SJCRH30 (cell line): ENCODE measurements at regions not wholly inside any gene's neighbourhood (a gene's known extent, or its start where the extent isn't known, plus 50 kb on each side); places are given as distances from the start of the nearest gene placed in this dataset.
"Not testable (repeated sequence)": the region's sequence is repeated elsewhere in the genome, so short reads cannot be mapped to it uniquely, and the experiment has no call there.

ENCODE experiments used
- DNase-seq, 2 experiments: peaks; one replicate each; pipeline ENCODE4 v3.0.0-alpha.2; 2015 to 2020
- H3K27ac ChIP-seq: fragments of 250-450 bp; sonication (Bioruptor Pico); 2 replicates; pipeline ENCODE4 v1.5.1; 2020; ENCODE audit warnings: mild to moderate bottlenecking, moderate library complexity
- H3K27me3 ChIP-seq: fragments of 250-450 bp; sonication (Bioruptor Pico); 2 replicates; pipeline ENCODE4 v1.5.1; 2020; ENCODE audit warnings: mild to moderate bottlenecking, moderate library complexity
- H3K36me3 ChIP-seq: fragments of 250-450 bp; sonication (Bioruptor Pico); 2 replicates; pipeline ENCODE4 v1.5.1; 2020; ENCODE audit warnings: mild to moderate bottlenecking, moderate library complexity
- H3K4me1 ChIP-seq: fragments of 250-450 bp; sonication (Bioruptor Pico); 2 replicates; pipeline ENCODE4 v1.5.1; 2020; ENCODE audit warnings: mild to moderate bottlenecking, moderate library complexity
- H3K4me3 ChIP-seq: fragments of 250-450 bp; sonication (Bioruptor Pico); 2 replicates; pipeline ENCODE4 v1.5.1; 2020; ENCODE audit warnings: mild to moderate bottlenecking, moderate library complexity
- H3K9me3 ChIP-seq: fragments of 250-450 bp; sonication (Bioruptor Pico); replicated peaks from 2 replicates; pipeline ENCODE4 v1.5.1; 2020; ENCODE audit warnings: mild to moderate bottlenecking, moderate library complexity

DNA sequence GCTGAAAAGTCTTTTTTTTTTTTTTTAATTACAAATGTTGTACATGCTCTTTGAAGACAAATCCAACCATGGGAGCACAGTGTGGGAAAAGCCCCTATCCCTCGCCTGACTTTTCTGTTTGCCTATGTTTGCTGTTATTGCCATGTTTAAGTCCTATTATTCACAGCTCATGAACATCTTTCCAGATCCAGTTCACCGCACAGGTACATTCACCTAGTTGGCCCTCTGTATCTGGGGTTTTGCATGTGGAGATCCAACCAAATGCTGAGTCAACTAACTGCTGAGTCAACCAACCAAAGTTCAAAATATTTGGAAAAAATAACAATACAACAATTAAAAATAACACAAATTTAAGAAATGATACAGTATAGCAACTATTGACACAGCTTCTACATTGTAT, 100.1 kb upstream of the CLNK start:
- Histone ChIP-seq H3K4me3 (no peak overlapping the region), H3K9me3 (no peaks in the 10 kb centered on the region), H3K4me1 (no peaks in the 10 kb centered on the region), H3K36me3 (no peaks in the 10 kb centered on the region), H3K27ac (no peak overlapping the region), H3K27me3 (no peaks in the 10 kb centered on the region; the same call in 1 of the 2 replicates)
- no peak for DNase-seq

DNA sequence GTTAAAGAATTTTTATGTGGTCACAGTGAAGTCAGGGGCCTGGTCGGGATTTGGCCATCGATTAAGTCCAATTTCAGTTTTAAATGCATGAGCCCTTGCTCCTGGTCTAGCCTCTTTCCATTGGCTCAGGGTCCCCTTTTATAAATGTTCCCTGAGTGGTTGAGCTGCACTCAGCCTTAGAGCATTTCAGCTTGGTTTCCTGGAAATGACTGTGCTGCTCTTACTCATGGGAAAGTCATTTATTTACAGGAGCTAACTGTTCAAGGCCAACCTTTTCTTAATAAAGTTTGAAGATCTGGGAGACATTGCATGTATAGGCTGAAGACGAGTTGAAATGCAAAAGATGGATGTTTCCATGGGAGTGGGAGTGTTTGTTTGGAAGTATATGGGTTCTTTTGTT, 98.8 kb upstream of the CLNK start:
- Histone ChIP-seq H3K36me3 (no peaks in the 10 kb centered on the region), H3K4me3 (no peak overlapping the region), H3K27me3 (no peaks in the 10 kb centered on the region), H3K9me3 (no peaks in the 10 kb centered on the region), H3K27ac (no peak overlapping the region), H3K4me1 (no peaks in the 10 kb centered on the region)
- DNase-seq: no peak

DNA sequence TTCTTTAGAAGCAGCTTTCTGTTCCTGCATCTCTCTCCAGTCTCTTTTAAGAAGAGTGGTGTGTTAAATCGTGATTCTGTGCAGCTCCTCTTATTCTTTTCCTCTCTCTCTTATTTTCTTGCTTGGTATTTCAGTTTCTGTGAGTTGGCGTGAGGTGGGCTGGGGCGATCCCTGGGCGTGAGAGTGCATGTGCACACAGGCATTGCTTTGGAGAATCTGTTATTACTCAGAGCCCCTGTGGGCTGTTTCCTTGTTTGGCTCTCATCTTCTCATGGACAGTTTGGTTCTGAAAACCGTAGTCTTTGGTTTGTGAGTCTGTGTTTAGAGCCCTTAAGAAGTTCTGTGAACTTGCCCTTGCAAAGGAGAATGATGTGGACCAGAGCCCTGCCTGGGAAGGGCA, 97.2 kb upstream of the CLNK start:
- Histone ChIP-seq H3K9me3 (no peaks in the 10 kb centered on the region), H3K27ac (no peak overlapping the region), H3K36me3 (no peaks in the 10 kb centered on the region), H3K27me3 (no peaks in the 10 kb centered on the region), H3K4me1 (no peaks in the 10 kb centered on the region), H3K4me3 (no peak overlapping the region)
- DNase-seq: no peak

DNA sequence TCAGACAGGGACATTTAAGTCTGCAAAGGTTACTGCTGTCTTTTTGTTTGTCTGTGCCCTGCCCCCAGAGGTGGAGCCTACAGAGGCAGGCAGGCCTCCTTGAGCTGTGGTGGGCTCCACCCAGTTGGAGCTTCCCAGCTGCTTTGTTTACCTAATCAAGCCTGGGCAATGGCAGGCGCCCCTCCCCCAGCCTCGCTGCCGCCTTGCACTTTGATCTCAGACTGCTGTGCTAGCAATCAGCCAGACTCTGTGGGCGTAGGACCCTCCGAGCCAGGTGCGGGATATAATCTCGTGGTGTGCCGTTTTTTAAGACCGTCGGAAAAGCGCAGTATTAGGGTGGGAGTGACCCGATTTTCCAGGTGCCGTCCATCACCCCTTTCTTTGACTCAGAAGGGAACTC, 96.2 kb upstream of the CLNK start:
- H3K4me3 ChIP-seq, H3K27me3 ChIP-seq, DNase-seq, H3K4me1 ChIP-seq, H3K36me3 ChIP-seq, H3K27ac ChIP-seq, H3K9me3 ChIP-seq: not testable (repeated sequence)

DNA sequence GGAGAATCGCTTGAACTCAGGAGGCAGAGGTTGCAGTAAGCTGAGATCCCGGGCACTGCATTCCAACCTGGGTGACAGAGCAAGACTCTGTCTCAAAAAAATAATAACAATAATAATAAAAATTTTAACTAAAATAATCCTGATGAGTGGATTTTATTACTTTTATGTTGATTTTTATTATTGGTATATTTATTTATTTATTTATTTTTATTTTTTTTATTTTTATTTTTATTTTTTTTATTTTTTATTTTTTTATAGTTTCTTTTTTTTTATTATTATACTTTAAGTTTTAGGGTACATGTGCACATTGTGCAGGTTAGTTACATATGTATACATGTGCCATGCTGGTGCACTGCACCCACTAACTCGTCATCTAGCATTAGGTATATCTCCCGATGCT, 90.6 kb upstream of the CLNK start:
- H3K4me1 ChIP-seq, H3K27ac ChIP-seq, H3K9me3 ChIP-seq, H3K4me3 ChIP-seq, H3K36me3 ChIP-seq, H3K27me3 ChIP-seq, DNase-seq: not testable (repeated sequence)

DNA sequence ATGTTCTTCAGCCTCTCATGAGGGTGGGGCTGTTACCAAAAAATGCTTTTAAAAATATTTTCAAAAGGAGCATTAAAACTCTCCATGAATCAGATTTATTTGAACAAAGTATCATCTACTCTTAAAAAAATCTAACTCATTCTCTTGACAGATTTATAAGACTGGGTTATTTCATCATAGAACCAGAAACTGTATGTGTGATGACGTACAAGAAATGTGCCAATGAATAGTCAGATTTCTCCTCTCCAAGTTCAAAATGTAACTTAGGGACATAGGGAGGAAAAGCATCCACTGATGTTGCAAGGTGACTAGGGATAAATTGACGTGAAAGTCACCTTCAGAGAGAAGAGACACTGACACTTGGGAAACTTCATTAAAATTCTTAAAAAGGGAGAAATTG, 89.1 kb upstream of the CLNK start:
- H3K27me3 ChIP-seq: no peaks in the 10 kb centered on the region
- H3K27ac ChIP-seq: no peak overlapping the region
- no peak overlapping the region for H3K4me3 ChIP-seq
- no peaks in the 10 kb centered on the region for H3K36me3 ChIP-seq
- H3K4me1 ChIP-seq: no peaks in the 10 kb centered on the region
- no peaks in the 10 kb centered on the region for H3K9me3 ChIP-seq
- no peak for DNase-seq

DNA sequence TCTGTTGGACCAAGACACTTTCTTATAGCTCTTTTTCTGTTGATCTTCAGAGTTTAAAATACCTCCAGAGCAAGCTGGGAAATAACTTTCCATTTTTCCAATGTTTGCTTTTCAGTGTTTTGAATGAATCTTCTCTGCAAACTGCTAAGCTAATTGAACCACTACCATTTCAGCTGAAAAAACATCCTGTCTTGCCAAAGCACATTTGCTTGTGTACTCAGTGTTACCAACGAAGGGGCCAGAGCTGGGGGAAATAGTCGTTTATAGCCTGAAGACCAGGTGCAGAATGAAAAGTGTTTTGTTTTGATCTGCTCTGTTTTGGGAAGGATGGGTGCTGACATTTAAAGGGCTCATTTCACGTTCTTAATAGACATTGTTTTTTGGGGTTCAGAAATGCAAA, 88.4 kb upstream of the CLNK start:
- DNase-seq: no peak
- Histone ChIP-seq H3K27ac (no peak overlapping the region), H3K4me1 (no peaks in the 10 kb centered on the region), H3K36me3 (no peaks in the 10 kb centered on the region), H3K4me3 (no peak overlapping the region), H3K9me3 (no peaks in the 10 kb centered on the region), H3K27me3 (no peaks in the 10 kb centered on the region)

DNA sequence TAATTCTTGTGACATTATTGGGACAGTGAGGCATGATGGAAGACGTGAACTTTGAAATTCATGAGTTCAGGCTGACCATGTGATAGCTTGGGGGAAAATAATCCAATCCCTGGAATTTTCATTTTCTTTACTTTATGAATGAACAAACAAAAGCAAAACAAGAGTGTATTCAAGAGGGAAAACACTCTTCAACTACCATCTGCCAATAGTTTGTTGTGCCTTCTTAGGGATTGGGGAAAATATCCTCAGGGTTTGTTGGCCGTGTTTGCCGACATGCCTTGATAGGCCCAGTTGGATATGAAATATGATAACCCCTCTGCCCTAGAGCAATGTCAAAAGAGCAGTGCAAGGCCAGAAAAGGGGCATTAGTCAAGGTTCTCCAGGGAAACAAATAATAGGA, 80.8 kb upstream of the CLNK start:
- DNase-seq: no peak
- no peaks in the 10 kb centered on the region for H3K9me3 ChIP-seq
- no peaks in the 10 kb centered on the region for H3K27me3 ChIP-seq
- no peaks in the 10 kb centered on the region for H3K36me3 ChIP-seq
- no peak overlapping the region for H3K4me3 ChIP-seq
- H3K4me1 ChIP-seq: no peaks in the 10 kb centered on the region
- H3K27ac ChIP-seq: no peak overlapping the region

DNA sequence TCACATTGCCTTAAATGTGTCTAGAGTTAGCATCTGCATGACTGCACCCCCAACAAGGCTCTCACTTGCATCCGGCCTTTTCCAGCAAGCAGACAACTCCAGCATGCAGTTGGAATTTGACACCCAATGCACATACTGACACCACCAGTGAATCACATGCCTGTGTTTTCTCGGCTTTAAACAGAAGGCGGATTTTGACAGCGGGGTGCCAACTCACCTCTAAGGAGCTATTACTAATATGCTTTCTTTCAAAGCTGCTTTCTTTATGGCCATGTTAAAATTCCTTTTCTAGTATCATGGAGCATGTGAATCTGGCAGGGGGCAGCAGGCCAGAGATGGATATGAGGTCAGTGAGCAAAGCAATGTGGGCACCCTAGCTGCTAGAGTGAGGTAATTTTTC, 78.0 kb upstream of the CLNK start:
- H3K4me1 ChIP-seq: no peaks in the 10 kb centered on the region
- no peaks in the 10 kb centered on the region for H3K36me3 ChIP-seq
- H3K27me3 ChIP-seq: no peaks in the 10 kb centered on the region
- H3K4me3 ChIP-seq: no peak overlapping the region
- H3K27ac ChIP-seq: no peak overlapping the region
- DNase-seq: peak; percentile 30 to 45
- H3K9me3 ChIP-seq: no peaks in the 10 kb centered on the region

DNA sequence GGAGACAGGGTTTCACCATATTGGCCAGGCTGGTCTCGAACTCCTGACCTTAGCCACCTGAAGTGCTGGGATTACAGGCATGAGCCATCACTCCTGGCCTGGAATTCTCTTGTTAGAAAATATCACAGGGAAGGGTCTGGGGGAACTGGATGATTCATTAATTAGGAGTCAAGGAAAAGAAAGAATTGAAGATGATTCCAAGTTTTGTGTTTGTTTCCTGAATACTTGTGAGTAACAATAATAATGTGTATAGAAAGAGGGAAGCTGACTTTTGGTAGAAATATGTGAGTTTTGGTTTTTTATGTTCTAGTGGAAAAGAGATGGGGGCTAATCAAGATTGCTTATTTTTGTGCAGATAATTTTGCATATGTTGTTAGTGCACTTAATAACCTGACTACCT, 77.3 kb upstream of the CLNK start:
- Histone ChIP-seq H3K36me3 (no peaks in the 10 kb centered on the region), H3K27me3 (no peaks in the 10 kb centered on the region), H3K27ac (no peak overlapping the region), H3K4me3 (no peak overlapping the region), H3K9me3 (no peaks in the 10 kb centered on the region), H3K4me1 (no peaks in the 10 kb centered on the region)
- DNase-seq: no peak

DNA sequence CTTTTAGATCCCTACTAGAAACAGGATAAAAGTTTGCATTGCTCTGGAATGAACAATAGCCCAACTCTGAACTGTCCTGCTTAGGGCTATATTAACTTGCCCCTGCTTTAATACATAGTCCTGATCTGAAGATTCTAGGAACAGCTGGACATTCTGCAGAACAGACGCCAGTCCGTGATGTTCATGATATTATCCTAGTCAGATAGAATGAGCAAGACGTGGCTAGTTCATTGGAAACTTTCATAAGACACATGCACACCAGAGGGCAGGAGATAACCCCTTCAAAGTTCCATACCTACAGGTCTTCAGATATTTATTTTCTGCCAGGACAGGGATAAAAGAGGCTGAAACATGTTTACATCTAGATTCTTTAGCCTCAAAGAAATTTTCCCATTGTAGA, 75.5 kb upstream of the CLNK start:
- Histone ChIP-seq H3K27me3 (no peaks in the 10 kb centered on the region), H3K36me3 (no peaks in the 10 kb centered on the region), H3K4me3 (no peak overlapping the region), H3K27ac (no peak overlapping the region), H3K4me1 (no peaks in the 10 kb centered on the region), H3K9me3 (no peaks in the 10 kb centered on the region)
- no peak for DNase-seq

DNA sequence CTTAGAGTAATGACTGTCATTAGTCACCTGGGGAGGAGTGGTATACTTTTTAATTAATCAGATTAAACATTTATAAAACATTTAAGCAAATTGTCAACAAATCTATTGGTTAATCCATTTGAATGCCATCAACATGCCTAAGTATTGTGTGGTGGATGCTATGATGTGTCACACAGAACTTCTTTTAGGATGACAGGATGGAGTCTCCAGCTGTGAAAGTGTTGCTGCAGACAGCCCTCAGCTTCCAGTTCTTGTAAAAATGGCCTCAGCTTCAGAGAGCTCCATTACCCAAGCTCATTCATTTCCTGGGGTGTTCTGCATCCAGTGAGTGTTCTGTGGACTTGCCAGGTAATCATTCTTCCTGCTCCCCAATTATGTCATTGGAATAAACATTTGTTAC, 74.3 kb upstream of the CLNK start:
- Histone ChIP-seq H3K4me3 (no peak overlapping the region), H3K36me3 (no peaks in the 10 kb centered on the region), H3K27me3 (no peaks in the 10 kb centered on the region), H3K4me1 (no peaks in the 10 kb centered on the region), H3K27ac (no peak overlapping the region), H3K9me3 (no peaks in the 10 kb centered on the region)
- no peak for DNase-seq

DNA sequence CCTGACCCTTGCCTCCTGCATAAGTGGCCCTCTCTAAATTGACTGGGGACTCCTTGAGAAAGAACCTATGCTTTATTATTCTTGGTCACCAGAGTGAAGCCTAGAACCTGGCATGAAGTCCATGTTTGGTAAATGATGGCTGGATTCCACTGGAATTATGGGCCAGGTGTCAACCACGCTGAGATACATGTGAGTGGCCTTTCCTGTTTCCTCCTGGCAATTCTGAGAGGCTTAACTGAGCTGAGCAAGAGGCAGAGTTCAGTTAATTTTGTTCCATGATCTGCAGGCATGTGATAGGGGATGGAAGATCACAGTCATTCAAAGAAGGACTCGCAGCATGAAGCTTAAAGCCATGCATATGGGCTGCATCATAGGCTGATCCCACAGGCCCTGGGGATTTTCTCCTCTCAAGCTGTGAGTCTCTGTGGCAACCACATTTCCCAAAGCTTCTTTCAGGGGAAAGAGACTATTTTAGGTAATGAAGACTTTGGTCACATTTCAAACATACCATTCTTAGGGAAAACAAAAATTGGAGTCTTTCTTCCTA, 69.4 kb upstream of the CLNK start:
- Histone ChIP-seq H3K27me3 (peaks cover 9% of the 10 kb centered on the region; the same call in 1 of the 2 replicates), H3K4me1 (no peaks in the 10 kb centered on the region), H3K27ac (no peak overlapping the region), H3K9me3 (no peaks in the 10 kb centered on the region), H3K4me3 (no peak overlapping the region), H3K36me3 (no peaks in the 10 kb centered on the region)
- no peak for DNase-seq

DNA sequence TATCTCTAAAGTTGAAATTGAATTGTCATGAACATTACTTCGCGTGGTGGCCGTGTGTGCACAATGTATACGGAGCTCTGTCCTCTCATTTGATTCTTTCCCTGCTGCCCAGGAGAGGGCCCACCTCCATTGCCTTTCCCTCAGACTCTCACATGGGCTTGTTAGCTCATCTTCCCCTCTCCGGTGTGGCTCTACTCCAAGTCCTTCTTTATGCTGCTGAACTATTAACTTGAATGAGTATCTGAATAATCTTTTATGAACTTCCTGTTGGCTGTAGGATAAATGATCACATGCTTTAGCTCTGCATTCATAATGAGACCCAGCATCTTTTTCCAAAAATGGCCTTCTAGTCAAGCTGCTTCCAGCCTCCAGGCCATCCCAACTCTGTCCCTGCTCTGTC, 68.8 kb upstream of the CLNK start:
- Histone ChIP-seq H3K4me3 (no peak overlapping the region), H3K36me3 (no peaks in the 10 kb centered on the region), H3K9me3 (no peaks in the 10 kb centered on the region), H3K4me1 (no peaks in the 10 kb centered on the region), H3K27ac (no peak overlapping the region), H3K27me3 (peaks cover 9% of the 10 kb centered on the region; the same call in 1 of the 2 replicates)
- no peak for DNase-seq

DNA sequence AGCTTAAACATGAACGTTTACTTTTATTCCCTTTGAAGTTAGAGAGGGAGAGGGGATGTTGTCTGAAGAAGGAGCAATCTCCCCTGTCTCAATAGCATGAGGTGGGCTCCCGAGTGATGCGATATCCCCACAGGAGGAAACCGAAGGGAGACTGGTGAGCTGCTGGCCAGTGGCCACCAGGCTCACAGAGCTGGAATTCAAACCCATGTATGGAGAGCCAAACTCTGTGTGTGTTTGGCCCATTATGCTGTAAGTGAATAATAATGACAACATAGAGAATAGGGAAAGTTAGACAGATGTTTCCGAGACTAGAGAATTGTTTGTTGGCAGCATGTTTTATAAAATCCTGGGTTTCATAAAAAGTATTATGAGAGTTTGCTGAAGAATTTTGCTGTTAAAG, 66.1 kb upstream of the CLNK start:
- no peak overlapping the region for H3K4me3 ChIP-seq
- H3K27me3 ChIP-seq: peaks cover 9% of the 10 kb centered on the region; the same call in 1 of the 2 replicates
- H3K36me3 ChIP-seq: no peaks in the 10 kb centered on the region
- DNase-seq: no peak
- no peaks in the 10 kb centered on the region for H3K9me3 ChIP-seq
- H3K27ac ChIP-seq: no peak overlapping the region
- no peaks in the 10 kb centered on the region; the same call in 1 of the 2 replicates for H3K4me1 ChIP-seq

DNA sequence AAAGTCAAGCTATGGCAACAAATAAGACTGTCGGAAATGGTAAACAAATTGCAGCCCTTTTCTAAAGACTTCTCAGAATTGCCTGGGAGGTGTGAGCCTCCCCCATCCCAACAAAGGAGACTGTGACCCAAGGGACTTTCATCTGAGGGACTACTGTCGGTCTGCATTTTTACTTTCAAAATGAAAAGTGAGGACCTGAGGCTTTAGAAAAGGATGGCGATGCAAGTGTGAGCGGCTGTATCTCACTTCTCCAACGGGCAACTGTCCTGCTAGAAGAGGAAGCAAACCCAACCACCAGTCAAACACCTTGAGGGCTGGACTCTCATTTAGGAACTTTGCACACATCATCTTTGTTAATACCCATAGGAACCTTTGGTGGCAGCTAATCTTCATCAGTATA, 62.6 kb upstream of the CLNK start:
- Histone ChIP-seq H3K9me3 (no peaks in the 10 kb centered on the region), H3K4me1 (no peaks in the 10 kb centered on the region; the same call in 1 of the 2 replicates), H3K27me3 (peaks cover 9% of the 10 kb centered on the region; the same call in 1 of the 2 replicates), H3K36me3 (no peaks in the 10 kb centered on the region), H3K4me3 (no peak overlapping the region), H3K27ac (no peak overlapping the region)
- DNase-seq: no peak
